HG02840 (cell line): ENCODE measurements at regions not wholly inside any gene's neighbourhood (a gene's known extent, or its start where the extent isn't known, plus 50 kb on each side); places are given as distances from the start of the nearest gene placed in this dataset.

Experiments used
- ATAC-seq: cut with Tn5 transposase; IDR thresholded peaks from one replicate; pipeline ENCODE4 v1.9.1; 2021; ENCODE audit warnings: mild to moderate bottlenecking, moderate library complexity, moderate number of reproducible peaks; ENCODE audit not compliant: unreplicated experiment, low FRiP score

DNA sequence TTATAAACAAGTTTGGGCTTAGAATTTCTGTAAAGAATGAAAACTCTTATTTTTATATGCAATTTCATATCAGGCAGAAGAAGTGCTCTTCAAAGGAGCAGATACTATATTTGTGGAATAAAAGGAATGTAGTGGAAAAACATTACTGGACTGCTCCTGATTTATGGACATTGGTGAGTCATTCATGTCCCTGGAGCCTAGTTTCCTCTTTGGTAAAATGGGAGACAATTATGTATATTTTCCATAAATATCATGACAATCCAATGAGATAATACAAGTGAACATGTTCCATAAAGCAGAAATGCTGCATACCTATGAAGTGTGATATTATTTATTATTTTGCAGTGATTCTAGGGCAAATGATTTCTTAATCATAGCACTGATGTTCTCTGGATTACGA, 445.8 kb upstream of the CITED2 start:
- no peak for ATAC-seq

DNA sequence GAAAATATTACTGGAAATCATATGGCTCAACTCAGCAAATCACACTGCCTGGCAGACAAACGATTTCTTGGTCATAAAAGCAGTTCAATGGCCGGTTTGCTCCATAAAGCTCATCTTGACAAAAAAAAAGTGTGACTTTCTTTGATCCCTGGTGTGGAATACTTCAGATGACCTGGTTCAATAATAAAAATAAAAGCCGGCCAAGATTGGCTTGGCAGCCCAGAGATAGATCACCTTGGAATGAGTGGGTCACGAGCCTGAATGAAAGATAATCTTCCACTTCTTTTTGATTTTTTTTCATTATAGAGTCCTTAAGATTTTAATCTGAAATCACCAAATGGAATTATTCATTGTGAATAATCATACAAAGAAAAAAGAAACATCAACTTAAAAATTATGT, 445.3 kb upstream of the CITED2 start:
- ATAC-seq = no peak

DNA sequence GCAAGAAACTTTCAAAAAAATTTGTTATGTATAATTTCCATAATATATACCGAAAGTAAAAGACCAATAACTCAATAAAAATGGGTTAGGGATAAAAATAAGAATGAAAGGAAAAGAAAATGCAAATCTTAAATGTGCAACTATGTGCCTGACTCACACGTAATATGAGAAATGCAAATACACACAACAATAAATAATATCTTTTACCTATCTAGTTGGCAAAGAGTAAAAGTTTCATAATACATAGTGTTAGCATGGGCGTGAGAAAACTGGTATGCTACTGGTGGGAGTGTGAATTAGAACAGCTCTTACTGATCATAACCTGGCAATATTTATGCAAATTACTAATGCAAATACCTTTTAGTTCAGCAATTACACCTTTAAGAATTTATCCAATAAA, 438.5 kb upstream of the CITED2 start:
- ATAC-seq = no peak

DNA sequence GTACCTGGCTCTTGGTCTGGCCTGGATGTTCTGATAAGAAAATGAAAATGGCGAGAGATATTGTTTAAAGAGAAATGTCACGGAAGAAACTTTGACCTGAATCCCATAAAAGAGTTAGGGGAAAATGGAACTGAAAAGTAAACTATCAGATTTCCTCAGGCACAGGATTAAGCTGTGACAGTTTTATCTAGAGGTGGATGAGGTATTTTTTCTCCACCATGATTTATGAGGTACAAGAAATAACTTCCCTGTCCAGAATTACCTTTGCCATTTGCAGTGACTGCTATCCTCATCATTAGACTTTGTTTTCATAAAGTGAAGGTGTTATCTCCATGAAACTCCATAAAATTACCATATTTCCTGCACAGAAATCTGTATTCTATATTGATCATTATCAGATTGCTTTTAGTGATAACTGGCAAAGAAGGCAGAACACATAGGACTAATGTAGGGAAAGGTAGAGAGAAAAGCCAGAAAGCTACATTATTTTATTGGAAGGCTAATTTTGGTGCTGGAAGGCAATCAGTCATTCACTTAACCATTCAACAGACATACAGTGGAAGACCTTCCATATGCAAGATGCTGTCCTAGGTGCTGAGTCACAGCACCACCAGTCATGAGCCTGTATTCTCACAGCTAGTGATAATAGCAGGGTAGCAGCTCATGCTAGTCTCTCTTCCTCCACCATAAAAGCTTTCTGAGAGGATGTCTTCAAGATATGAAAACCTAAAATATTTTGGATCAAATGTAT, 427.3 kb upstream of the CITED2 start:
- ATAC-seq = no peak

DNA sequence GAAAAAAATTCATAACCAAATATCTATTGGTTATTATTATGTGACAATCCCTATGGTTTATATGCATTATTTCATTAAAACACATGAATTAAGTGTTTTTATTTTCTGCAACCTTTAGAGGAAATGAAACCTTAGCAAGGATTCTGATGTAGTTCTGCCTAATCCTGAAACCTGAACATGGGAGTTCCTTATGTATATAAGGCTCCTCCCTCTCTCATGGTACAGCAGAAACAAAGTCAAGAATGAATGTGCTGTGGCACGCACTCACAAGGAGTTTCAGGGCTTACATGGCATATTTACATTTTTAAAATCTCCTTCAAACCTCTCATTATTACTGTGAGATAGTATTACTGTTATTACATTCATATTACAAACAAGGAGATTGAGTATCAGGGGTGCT, 426.4 kb upstream of the CITED2 start:
- no peak for ATAC-seq

DNA sequence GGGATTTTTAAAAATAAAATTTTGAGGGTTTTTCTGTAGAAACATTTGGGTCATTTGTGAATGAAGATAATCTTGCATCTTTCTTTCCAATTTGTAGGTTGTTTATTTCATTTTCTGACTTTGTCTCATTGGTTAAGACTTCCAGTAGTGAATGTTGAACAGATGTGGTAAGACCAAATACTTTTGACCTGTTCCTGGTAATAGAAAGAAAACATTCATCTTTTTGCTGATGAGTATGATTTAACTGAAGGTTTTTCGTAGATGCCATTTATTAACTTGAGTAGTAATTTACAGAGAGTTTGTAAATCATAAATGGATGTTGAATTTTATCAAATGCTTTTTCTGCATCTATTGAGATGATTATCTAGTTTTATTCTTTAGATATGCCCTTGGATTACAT, 416.1 kb upstream of the CITED2 start:
- ATAC-seq = no peak

DNA sequence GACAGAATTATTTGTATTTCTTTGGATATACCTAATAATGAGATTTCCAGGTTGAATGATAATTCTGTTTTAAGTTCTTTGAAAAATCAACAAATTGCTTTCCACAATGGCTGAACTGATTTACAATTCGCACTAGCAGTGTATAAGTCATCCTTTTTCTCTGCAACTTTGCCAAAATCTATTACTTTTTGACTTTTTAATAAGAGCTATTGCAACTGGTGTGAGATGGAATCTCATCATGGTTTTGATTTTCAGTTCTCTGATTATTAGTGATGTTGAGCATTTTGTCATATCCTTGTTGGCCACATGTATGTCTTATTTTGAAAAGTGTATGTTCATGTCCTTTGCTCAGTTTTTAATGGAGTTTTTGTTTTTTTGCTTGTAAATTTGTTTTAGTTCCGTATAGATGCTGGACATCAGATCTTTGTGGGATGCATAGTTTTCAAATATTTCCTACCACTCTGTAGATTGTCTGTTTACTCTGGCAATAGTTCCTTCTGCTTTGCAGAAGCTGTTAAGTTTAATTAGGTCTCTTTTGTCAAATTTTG, 409.8 kb upstream of the CITED2 start:
- ATAC-seq = no peak

DNA sequence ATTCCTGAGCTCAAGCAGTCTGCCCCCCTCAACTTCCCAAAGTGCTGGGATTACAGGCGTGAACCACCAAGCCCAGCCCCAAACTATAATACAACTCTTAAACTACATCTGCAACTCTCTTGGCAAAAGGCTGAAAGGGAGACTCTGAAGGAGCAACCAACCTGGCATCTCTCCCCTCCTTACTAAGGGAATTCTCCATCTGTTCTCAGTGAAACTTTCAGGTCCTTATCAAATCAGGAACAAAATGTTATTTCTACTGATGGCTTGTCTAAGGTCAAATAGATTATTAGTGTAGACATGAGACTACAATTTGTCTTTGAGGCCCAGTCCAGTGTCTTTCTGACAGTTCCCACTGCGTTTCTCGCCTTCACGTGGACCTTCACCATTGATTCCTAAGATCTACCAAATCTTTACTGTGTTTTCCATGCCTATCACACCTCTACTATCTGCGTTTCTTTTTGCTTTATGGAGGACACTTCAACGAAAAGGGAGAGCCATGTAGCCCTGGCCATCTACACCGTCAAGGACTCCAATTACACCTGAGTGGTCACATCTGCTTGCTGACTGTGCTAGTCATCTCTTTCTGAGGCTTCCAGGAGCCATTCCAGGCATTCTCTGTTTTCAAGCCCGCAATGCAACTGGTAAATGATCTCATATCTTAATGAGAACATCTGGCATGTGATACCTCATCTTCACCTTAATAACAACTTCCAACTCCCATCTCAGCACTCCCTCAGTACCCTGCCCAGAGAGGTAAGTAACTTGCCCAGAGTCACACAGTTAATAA, 405.7 kb upstream of the CITED2 start:
- ATAC-seq = no peak

DNA sequence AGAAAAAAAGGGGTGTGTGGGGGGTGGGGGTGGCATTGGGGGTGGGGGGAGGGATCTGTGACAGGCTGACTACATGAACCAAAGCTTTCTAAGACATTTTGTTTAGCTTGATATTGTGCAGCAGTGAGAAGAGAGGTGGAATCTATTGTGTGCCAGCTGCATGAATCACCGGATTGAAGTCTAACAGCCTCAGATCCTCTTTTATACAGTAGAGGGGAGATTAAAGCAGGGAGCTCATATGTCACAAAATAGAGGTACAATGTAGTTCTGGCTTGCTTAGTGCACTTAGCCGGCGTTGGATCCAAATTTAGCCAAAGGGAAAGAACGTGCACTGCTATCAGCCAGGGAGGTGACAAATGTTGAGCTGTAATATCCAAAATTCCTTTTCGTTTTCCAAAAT, 404.2 kb upstream of the CITED2 start:
- ATAC-seq = no peak

DNA sequence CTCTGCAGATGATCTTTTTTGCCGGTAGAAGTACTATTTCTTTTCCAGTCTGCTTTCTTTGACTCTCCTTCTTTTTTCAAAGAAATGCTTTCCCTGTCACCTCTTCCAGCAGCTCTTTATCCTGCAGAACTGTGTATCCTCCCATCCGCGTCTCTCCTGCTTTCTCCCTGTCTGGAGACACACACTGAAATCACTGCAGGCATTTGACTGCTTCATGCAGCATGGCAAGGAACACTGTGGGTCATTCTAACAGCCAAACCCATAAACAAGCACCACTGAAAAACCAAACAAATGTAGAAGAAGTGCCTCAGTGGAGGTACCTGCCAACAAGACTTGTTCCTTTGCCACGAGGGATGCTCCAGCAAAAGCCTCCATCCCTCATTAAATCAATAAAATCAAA, 403.7 kb upstream of the CITED2 start:
- ATAC-seq = no peak

DNA sequence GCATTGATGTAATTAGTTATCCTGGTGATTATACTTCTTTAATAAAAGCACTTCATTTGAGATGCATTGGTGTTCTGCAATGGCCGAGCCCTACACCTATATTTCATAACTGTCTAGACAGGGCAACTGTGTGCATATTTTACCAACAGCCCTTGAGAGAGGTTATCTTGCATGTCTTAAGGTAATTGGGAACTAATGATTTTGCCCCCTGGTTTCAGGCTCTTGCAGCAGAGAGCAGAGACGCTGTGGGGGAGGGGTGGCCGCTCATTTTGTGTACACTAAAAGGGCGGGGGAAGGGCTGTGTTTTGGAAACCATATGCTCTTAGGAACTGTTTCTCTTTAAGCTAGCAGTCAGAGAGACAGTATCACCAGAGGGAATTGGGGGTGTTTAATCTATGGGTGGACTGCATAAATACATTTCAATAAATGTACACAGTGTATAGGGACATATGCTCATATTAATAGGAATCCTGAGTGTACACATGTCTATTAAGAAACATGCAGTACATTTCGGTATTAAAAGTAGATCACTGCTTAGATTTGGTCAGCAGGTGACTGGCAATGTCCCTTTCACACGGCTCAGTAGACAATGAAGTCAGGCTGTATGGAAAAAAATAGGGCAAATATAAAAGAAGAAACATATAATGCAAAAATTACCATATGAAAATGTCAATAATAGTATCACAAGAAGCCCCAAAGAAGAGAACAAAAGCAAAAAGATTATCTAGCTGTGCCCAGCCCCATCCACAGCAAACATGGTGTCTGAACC, 402.9 kb upstream of the CITED2 start:
- no peak for ATAC-seq

DNA sequence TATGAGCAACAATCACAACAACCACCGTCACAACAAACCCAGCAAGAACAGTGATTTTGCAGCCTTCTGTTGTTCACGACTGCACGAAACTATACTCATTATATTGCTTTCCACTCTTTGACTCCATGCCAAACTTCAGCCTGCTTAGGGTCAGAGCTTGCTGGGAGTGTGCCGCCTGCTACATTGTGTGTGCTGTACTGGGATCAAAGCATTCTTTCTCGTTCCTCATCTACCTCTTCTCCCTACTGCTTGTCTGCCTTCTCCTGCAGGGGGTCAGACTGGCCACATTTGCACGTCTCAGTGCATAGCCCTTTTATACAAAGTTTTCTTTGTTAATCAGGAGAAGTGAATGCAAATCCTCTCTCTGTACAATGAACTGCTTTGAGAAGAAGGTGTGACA, 401.6 kb upstream of the CITED2 start:
- no peak for ATAC-seq

DNA sequence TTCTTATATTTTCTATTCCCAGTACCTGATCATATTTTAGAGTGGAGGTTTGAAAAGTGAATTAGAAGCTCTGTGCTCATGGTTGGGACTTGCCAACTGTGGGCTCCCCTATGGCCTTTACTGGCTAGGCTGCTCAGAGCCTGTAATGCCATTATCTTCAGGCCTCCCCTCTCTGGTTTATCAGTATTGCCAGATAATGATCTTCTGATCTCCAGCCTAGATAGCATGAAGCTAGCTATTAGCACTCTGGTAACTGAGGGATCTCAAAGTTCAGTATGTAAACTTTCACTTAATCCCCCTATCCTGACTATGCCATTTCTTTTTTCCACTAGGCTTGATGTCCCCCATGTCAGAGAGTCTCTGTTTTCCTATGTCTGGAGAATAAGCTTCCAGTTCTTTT, 393.7 kb upstream of the CITED2 start:
- ATAC-seq = no peak

DNA sequence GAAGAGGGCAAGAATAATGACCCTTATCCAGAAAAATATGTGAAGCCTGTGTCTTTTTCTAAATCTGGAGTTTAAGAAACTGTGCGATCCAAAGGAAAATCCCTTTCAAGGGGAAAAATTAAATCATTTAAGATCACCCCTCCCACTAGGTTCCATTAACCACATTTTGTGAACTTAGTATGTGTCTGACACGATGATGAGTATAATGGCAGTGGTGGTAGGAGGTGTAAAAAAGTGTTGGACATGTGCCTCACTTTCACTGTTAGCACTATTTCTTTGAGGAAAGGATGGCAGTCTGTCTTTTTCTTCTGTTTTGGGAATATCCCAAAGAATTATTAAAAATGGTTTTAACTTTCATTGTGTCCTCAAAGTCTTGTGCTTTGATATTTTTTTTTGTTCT, 392.3 kb upstream of the CITED2 start:
- no peak for ATAC-seq

DNA sequence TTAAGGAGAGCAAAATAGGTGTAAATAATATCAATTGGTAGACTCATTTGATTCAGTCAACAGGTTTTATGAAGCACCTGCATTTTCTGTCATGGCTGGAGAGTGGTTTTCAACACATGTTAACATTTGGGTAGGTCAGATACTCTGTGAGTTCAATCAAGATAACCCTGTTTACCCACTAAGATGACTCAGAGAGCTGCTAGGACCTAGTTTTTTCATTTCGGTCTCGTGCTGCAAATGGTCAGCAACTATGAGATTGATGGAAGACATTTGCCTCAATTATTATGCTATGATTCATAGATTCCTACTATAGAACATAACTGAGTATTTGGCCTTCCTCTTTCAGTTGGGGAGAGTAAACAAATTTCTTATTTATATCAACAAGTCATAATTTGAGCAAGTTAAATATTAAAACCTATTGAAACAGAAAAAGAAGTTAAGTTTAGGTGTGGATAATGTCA, 391.4 kb upstream of the CITED2 start:
- no peak for ATAC-seq

DNA sequence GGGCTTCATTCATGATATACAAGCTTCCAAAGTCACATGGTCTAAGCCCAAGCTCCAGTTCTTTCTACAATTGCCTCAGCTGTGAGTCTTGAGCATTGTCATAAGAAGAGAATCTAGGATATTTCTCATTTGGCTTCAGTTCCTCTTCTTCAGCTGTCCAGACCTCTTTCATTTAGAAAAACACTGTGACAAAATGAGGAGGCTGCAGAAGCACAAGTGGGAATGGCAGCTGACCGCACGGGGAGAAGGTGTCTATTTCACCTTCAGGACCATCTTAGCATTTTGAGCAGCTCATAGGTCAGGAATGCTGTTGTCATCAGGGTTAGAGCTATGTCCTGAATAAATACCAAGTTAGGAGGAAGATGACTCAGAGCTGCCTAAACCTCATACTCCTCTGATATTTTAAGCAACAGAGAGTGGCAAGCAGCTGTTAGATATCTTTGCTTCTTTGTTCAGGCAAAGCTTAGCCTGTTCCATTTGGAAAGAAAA, 390.1 kb upstream of the CITED2 start:
- ATAC-seq = peak; percentile 78

DNA sequence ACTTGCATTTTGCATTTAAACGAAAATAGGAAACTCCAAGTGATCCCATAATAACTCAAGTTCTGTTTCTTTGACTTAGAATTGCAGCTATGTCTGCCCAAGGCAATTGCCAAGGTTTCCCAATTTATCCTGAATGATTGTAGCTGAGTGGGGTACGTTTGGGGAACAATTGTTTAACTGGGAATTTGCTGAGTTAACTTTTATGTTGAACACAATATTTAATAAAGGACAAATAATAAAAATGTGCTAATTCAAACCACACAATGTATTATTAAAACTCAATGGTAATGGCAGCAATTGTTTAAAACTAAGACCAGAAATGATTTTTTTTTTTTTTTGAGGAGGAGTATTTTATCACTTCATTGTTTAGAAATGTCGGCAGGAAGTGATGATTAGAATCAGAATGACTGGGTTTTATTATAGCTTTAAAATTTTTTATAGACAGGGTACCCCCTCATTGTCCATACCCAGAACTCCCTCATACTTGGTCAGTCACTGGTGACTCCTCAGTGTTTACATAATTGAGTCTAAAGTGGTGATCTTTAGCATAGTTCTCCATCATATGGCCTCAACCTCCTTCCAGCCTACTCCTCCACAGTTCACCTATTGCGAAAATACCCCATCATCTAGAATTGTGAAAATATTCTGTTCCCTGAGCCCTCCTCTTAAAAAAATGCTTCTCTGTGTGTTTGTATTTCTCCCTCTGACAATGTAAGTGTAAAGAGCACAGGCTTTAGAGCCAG, 389.2 kb upstream of the CITED2 start:
- ATAC-seq = no peak

DNA sequence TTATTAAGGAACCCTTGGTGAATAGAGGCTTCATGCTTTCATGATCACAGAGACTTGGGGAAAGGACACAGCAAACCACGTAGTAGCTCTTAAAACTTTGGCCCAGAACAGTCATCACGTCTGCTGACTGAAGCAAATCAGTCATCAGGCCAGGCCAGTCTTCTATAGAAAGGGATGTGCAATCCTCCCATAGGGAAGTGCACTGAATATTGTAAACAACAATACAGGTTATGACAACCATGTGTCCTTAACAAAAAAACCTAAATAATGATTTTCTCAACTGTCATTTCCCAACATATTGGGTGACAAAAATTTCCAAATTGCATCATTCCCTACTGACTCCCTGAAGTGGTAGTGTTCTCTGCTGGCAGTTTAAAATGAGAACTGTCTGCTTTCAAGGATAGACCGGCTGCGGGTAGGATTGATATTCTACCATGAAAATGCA, 388.2 kb upstream of the CITED2 start:
- ATAC-seq = peak; percentile 36

DNA sequence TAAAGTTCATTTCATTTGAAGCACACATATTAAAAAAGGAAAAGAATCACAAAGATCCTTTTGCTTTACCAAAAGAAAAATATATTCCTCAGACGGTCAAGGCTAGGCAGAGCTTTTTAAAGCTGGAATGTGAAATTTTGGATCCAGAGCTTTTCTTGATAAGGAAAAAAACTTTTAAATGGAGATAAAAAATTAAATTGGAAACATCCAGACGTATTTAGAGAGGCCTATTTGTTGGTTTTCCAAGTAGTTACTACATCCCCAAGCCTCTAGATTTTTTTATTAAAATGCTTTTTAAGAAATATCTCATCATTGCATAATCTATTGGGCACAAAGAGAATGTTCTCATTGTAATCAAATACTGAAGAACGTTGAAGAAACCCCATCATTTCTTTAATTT, 385.7 kb upstream of the CITED2 start:
- no peak for ATAC-seq

DNA sequence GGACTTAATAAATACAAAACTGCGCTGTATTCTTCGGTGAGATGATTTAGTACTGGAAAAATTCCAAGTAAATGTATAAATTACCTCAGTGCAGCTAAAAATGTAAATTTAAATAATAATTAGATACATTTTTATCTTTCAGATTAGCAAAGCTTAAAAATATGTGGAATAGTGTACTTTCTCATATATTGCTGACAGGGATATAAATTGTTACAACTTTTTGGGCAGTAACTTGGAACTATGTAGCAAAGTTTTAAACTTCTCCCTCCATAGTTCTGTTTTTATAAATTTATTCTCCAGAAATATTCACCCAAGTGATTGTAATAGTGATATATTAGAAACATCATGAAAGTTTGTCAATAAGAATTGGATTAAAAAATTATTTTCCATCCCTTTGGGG, 384.6 kb upstream of the CITED2 start:
- ATAC-seq = no peak
